ENCODE measurements at regions not wholly inside any gene's neighbourhood (a gene's known extent, or its start where the extent isn't known, plus 50 kb on each side); places are given as distances from the start of the nearest gene placed in this dataset.

- CTCF ChIA-PET = no interaction called here
- H3K4ac ChIP-seq (ENCODE audit: low read depth, low read length) = peak overlapping the region; percentile 79
- POLR2A ChIA-PET (ENCODE audit: unreplicated experiment) = no interaction called here
- peak overlapping the region; percentile 26 for H4K91ac ChIP-seq (ENCODE audit: insufficient read depth, low read depth, low read length)
- H4K5ac ChIP-seq (ENCODE audit: low read depth, low read length) = no peak overlapping the region
- no peaks in the 10 kb centered on the region for H3K36me3 ChIP-seq (ENCODE audit: control insufficient read depth, insufficient read depth, low read length)
- peak overlapping the region; percentile 89 for H2AK5ac ChIP-seq (ENCODE audit: low read depth, low read length)
- no peaks in the 10 kb centered on the region for H3K27me3 ChIP-seq (ENCODE audit: control insufficient read depth, insufficient read depth, low read length)
- in situ Hi-C loops (cut with MboI; ENCODE audit: low sequenced_read_pairs) = no loop called here
- H2AK9ac ChIP-seq (replicated peaks; ENCODE audit: low read depth, low read length, poor library complexity) = peak overlapping the region; percentile 71
- intact Hi-C loops (cut with micrococcal nuclease) = no loop called here
- H3K18ac ChIP-seq (ENCODE audit: low read depth, low read length) = no peak overlapping the region
- H3K79me1 ChIP-seq (ENCODE audit: low read depth in 1 of 2, low read length in 2 of 2) = peaks cover 7 to 38% of the 10 kb centered on the region in 2 experiments; a peak in 3 of 4 replicates
- 87% methylated on average over 13 of the region's 21 CpGs; no CpG with 5 or more reads in 1 of the 2 experiments for WGBS, 2 experiments (ENCODE audit: extremely low coverage in 2 of 2, insufficient read length in 1 of 2)
- ATAC-seq (ENCODE audit: low read depth) (no peak), DNase-seq (no peak)
- H3K4me3 ChIP-seq (ENCODE audit: insufficient read depth, low read depth, low read length) = no peak overlapping the region
- peaks cover 35% of the 10 kb centered on the region for H3K4me1 ChIP-seq (ENCODE audit: control insufficient read depth, insufficient read depth, low read length)
- H3K9me3 ChIP-seq (ENCODE audit: control insufficient read depth, insufficient read depth, low read length) = peaks cover under 1% of the 10 kb centered on the region; the same call in 1 of the 2 replicates
- H3K56ac ChIP-seq (ENCODE audit: extremely low read depth, insufficient read depth, low read length) = no peak overlapping the region
- TF ChIP-seq SMC3 (IDR thresholded peaks at IDR 0.05; ENCODE audit: low read depth, low read length) = no peak
- no peak for TF ChIP-seq BHLHE40 (IDR thresholded peaks at IDR 0.05; ENCODE audit: low read depth, low read length)
- TF ChIP-seq RFX5 (IDR thresholded peaks at IDR 0.05; ENCODE audit: low read depth, low read length) = no peak
- no peak for TF ChIP-seq NFE2L2 (IDR thresholded peaks at IDR 0.05; ENCODE audit: low read depth, low read length)
- TF ChIP-seq RAD21 (IDR thresholded peaks at IDR 0.05; ENCODE audit: low read length) = no peak
- no peaks in the 10 kb centered on the region for H4K20me1 ChIP-seq (ENCODE audit: insufficient read depth, low read length)
- dilution Hi-C loops (cut with HindIII; ENCODE audit: low sequenced_read_pairs, unreplicated experiment) = no loop called here
- no peak overlapping the region for H2BK5ac ChIP-seq (ENCODE audit: low read depth, low read length, poor library complexity, severe bottlenecking)
- H2BK15ac ChIP-seq (ENCODE audit: low read depth, low read length) = peak overlapping the region; percentile 51
- H3K4me2 ChIP-seq (ENCODE audit: low read depth, low read length) = no peak overlapping the region
- peak overlapping the region; percentile 74 for H2BK120ac ChIP-seq (ENCODE audit: low read depth, low read length)
- H3K9me1 ChIP-seq (ENCODE audit: insufficient read depth, low read length) = peaks cover 37% of the 10 kb centered on the region
- H3K9ac ChIP-seq (ENCODE audit: low read depth, low read length) = no peak overlapping the region
- H3K23ac ChIP-seq (ENCODE audit: low read depth, low read length) = no peak overlapping the region; the same call in 1 of the 2 replicates
- H2AFZ ChIP-seq (replicated peaks; ENCODE audit: low read length, poor library complexity) = peak overlapping the region; percentile 16
- no peak overlapping the region; a peak in 1 of 4 replicates for H4K8ac ChIP-seq (ENCODE audit: low read depth in 2 of 2, low read length in 2 of 2)
- peak overlapping the region; percentile 42 for H3K14ac ChIP-seq (replicated peaks; ENCODE audit: low read depth, low read length)
- BruUV-seq (replicated peaks) = no TSS peak
- H3K27ac ChIP-seq (ENCODE audit: insufficient read depth, low read length) = no peak overlapping the region; the same call in 1 of the 2 replicates
- peak overlapping the region; percentile 70; the same call in 1 of the 2 replicates for H2BK20ac ChIP-seq (ENCODE audit: low read depth, low read length)
These were observed 108.2 kb upstream of the MED13L start for GRCh38 chr12:116385486-116386217.

Data from IMR-90 (cell line).